H1 (cell line): ENCODE measurements at regions not wholly inside any gene's neighbourhood (a gene's known extent, or its start where the extent isn't known, plus 50 kb on each side); places are given as distances from the start of the nearest gene placed in this dataset.
A peak's percentile ranks its signal among the peaks of the same experiment; 100 is the strongest.

Experiments used
- CTCF ChIA-PET: fragments of 300-600 bp; sonication (Branson Sonifier 250); formaldehyde crosslinking; loops from one replicate; lab custom pipeline; 2021; ENCODE audit not compliant: partially characterized antibody; lab: Charles Lee
- POLR2A ChIA-PET: fragments of 300-600 bp; sonication (Branson Sonifier 250); formaldehyde crosslinking; loops from one replicate; lab custom pipeline; 2021; ENCODE audit warnings: inconsistent platforms; ENCODE audit not compliant: partially characterized antibody; lab: Charles Lee
- DNase-seq, 2 experiments: peaks; one replicate each; pipeline versions ENCODE4 v3.0.0 to v3.0.0-alpha.2; 2010 to 2022; ENCODE audit warnings: low spot score in 2 of 2, low read depth in 1 of 2, mixed read lengths in 1 of 2
- FAIRE-seq: peaks from 2 replicates; lab custom pipeline; 2011; peaks lifted over from hg19 to GRCh38; lab: Jason Lieb, UNC
- H2AFZ ChIP-seq: 2 replicates; pipeline ENCODE4 v1.8.1; 2012; ENCODE audit warnings: low read length, inconsistent platforms
- H2AK5ac ChIP-seq: 2 replicates; pipeline ENCODE4 v1.6.1; 2013; ENCODE audit warnings: low read depth, low read length
- H2BK120ac ChIP-seq: replicated peaks from 2 replicates; pipeline ENCODE3; 2013; ENCODE audit warnings: low read depth, low read length, inconsistent platforms
- H2BK12ac ChIP-seq: 2 replicates; pipeline ENCODE4 v1.6.1; 2013; ENCODE audit warnings: low read depth, low read length
- H2BK15ac ChIP-seq: 2 replicates; pipeline ENCODE4 v1.6.1; 2013; ENCODE audit warnings: low read length
- H2BK20ac ChIP-seq: 2 replicates; pipeline ENCODE4 v1.6.1; 2013; ENCODE audit warnings: low read length
- H2BK5ac ChIP-seq: 2 replicates; pipeline ENCODE4 v1.6.1; 2013; ENCODE audit warnings: low read depth, low read length
- H3K14ac ChIP-seq: 2 replicates; pipeline ENCODE4 v1.6.1; 2013; ENCODE audit warnings: inconsistent platforms; ENCODE audit not compliant: insufficient read length
- H3K18ac ChIP-seq: 2 replicates; pipeline ENCODE4 v1.6.1; 2013; ENCODE audit warnings: low read length; ENCODE audit errors: extremely low read depth
- H3K23ac ChIP-seq: 2 replicates; pipeline ENCODE4 v1.6.1; 2013; ENCODE audit warnings: inconsistent platforms; ENCODE audit not compliant: insufficient read length
- H3K23me2 ChIP-seq: 2 replicates; pipeline ENCODE4 v1.6.1; 2013; ENCODE audit warnings: low read depth, low read length
- H3K27ac ChIP-seq: 2 replicates; pipeline ENCODE4 v1.6.1; 2011; ENCODE audit warnings: low read depth, low read length, inconsistent platforms
- H3K27me3 ChIP-seq, 4 experiments: replicated peaks in 1 of 4; 1 replicate in 1 of 4; 2 replicates in 3 of 4; pipeline versions ENCODE4 v1.6.1 to v1.8.1; 2011 to 2013; ENCODE audit warnings: low read length in 3 of 4, mild to moderate bottlenecking in 3 of 4, inconsistent platforms in 2 of 4, mixed read lengths in 2 of 4, moderate library complexity in 1 of 4; ENCODE audit not compliant: control insufficient read depth in 3 of 4, insufficient read depth in 3 of 4; ENCODE audit errors: extremely low read depth in 1 of 4
- H3K36me3 ChIP-seq, 4 experiments: 2 replicates each; pipeline versions ENCODE4 v1.6.1 to v1.8.1; 2011 to 2013; ENCODE audit warnings: mild to moderate bottlenecking in 4 of 4, low read length in 3 of 4, moderate library complexity in 2 of 4, control low read depth in 1 of 4, inconsistent platforms in 1 of 4; ENCODE audit not compliant: insufficient read depth in 4 of 4, control insufficient read depth in 2 of 4
- H3K4ac ChIP-seq: replicated peaks from 2 replicates; pipeline ENCODE3; 2013; ENCODE audit warnings: low read length, low read depth, mixed read lengths, inconsistent platforms; ENCODE audit not compliant: insufficient read length
- H3K4me1 ChIP-seq, 4 experiments: replicated peaks in 1 of 4; 1 replicate in 1 of 4; 2 replicates in 3 of 4; pipeline versions ENCODE4 v1.6.1 to v1.8.1; 2011 to 2013; ENCODE audit warnings: low read length in 3 of 4, inconsistent platforms in 2 of 4, mixed read lengths in 1 of 4; ENCODE audit not compliant: insufficient read depth in 4 of 4, control insufficient read depth in 3 of 4
- H3K4me2 ChIP-seq, 2 experiments: 2 replicates each; pipeline versions ENCODE4 v1.6.1 to v1.8.1; 2011 to 2013; ENCODE audit warnings: low read depth in 2 of 2, low read length in 2 of 2, control low read depth in 1 of 2, inconsistent platforms in 1 of 2, mild to moderate bottlenecking in 1 of 2; ENCODE audit not compliant: insufficient read depth in 1 of 2
- H3K4me3 ChIP-seq, 4 experiments: fragments of 200-600, 300-600 bp in 1 of 4; sonication (generic), shearing (Covaris generic), sonication (Bioruptor Twin) in 1 of 4; 2 replicates each; pipeline versions ENCODE4 v1.5.1 to v1.8.1; 2011 to 2016; ENCODE audit warnings: low read length in 4 of 4, low read depth in 3 of 4, control low read depth in 2 of 4, inconsistent platforms in 2 of 4, mild to moderate bottlenecking in 2 of 4, mixed read lengths in 1 of 4, moderate library complexity in 1 of 4; ENCODE audit not compliant: insufficient read depth in 2 of 4; ENCODE audit errors: extremely low read depth in 1 of 4
- H3K56ac ChIP-seq: replicated peaks from 2 replicates; pipeline ENCODE3; 2013; ENCODE audit warnings: low read depth, mild to moderate bottlenecking, mixed read lengths, low read length, inconsistent platforms; ENCODE audit not compliant: insufficient read length
- H3K79me1 ChIP-seq: 2 replicates; pipeline ENCODE4 v1.6.1; 2013; ENCODE audit warnings: low read depth, low read length, control low read depth
- H3K79me2 ChIP-seq, 2 experiments: 2 replicates each; pipeline versions ENCODE4 v1.6.1 to v1.8.1; 2012 to 2013; ENCODE audit warnings: low read length in 2 of 2, mild to moderate bottlenecking in 2 of 2, inconsistent platforms in 1 of 2; ENCODE audit not compliant: insufficient read depth in 2 of 2, control insufficient read depth in 1 of 2
- H3K9ac ChIP-seq, 4 experiments: replicated peaks in 1 of 4; 1 replicate in 1 of 4; 2 replicates in 3 of 4; pipeline versions ENCODE4 v1.6.1 to v1.8.1; 2011 to 2013; ENCODE audit warnings: low read depth in 3 of 4, low read length in 3 of 4, control low read depth in 2 of 4, mild to moderate bottlenecking in 2 of 4, moderate library complexity in 2 of 4, inconsistent platforms in 1 of 4; ENCODE audit errors: extremely low read depth in 1 of 4
- H3K9me3 ChIP-seq, 2 experiments: 2 replicates each; pipeline versions ENCODE4 v1.6.1 to v1.8.1; 2012 to 2013; ENCODE audit warnings: mild to moderate bottlenecking in 2 of 2, moderate library complexity in 2 of 2, control low read depth in 1 of 2, inconsistent platforms in 1 of 2, low read depth in 1 of 2, low read length in 1 of 2, mixed read lengths in 1 of 2; ENCODE audit not compliant: insufficient read depth in 2 of 2
- H4K20me1 ChIP-seq, 2 experiments: replicated peaks in 1 of 2; 2 replicates each; pipeline versions ENCODE3 to v1.8.1; 2011 to 2013; ENCODE audit warnings: inconsistent platforms in 2 of 2, low read length in 2 of 2, mild to moderate bottlenecking in 1 of 2; ENCODE audit not compliant: insufficient read depth in 2 of 2, control insufficient read depth in 1 of 2
- H4K5ac ChIP-seq: 2 replicates; pipeline ENCODE4 v1.6.1; 2013; ENCODE audit warnings: low read length, low read depth, mixed read lengths, inconsistent platforms; ENCODE audit not compliant: insufficient read length
- H4K8ac ChIP-seq: 2 replicates; pipeline ENCODE4 v1.8.0; 2013; ENCODE audit warnings: mild to moderate bottlenecking, moderate library complexity, low read length, inconsistent platforms; ENCODE audit not compliant: insufficient read depth; ENCODE audit errors: extremely low read depth
- H4K91ac ChIP-seq: replicated peaks from 2 replicates; pipeline ENCODE3; 2013; ENCODE audit warnings: low read length, mixed read lengths, inconsistent platforms; ENCODE audit not compliant: insufficient read length
- BACH1 ChIP-seq: IDR thresholded peaks from 2 replicates; pipeline ENCODE4 v1.6.1; 2012; ENCODE audit warnings: low read length, improper control_type of control experiment
- BRCA1 ChIP-seq: IDR thresholded peaks from 2 replicates; pipeline ENCODE4 v1.6.1; 2012; ENCODE audit warnings: low read depth, low read length, improper control_type of control experiment
- HDAC6 ChIP-seq: IDR thresholded peaks from one replicate; pipeline ENCODE4 v1.7.1; 2012; ENCODE audit warnings: low read depth, mild to moderate bottlenecking, inconsistent platforms, low read length, moderate library complexity
- KDM4A ChIP-seq: IDR thresholded peaks from one replicate; pipeline ENCODE4 v1.7.1; 2012; ENCODE audit warnings: low read depth, mild to moderate bottlenecking, moderate library complexity, low read length, inconsistent platforms; ENCODE audit not compliant: severe bottlenecking
- POLR2A ChIP-seq, 2 experiments: IDR thresholded peaks; 1 replicate in 1 of 2; 2 replicates in 1 of 2; pipeline ENCODE4 v1.6.1; 2011; ENCODE audit warnings: low read depth in 2 of 2, low read length in 2 of 2, mild to moderate bottlenecking in 2 of 2; ENCODE audit errors: control extremely low read depth in 1 of 2
- RAD21 ChIP-seq, 2 experiments: IDR thresholded peaks in 1 of 2; conservative IDR thresholded peaks in 1 of 2; 2 replicates each; pipeline ENCODE4 v1.6.1; 2011; ENCODE audit warnings: low read depth in 2 of 2, low read length in 2 of 2, improper control_type of control experiment in 1 of 2, inconsistent platforms in 1 of 2, mild to moderate bottlenecking in 1 of 2, moderate library complexity in 1 of 2
- RBBP5 ChIP-seq: IDR thresholded peaks from 2 replicates; pipeline ENCODE4 v1.7.1; 2012; ENCODE audit warnings: low read depth, mild to moderate bottlenecking, inconsistent platforms, low read length, moderate library complexity, borderline replicate concordance
- TAF7 ChIP-seq: optimal IDR thresholded peaks from 2 replicates; pipeline ENCODE3; 2011; ENCODE audit warnings: low read depth, mild to moderate bottlenecking, inconsistent platforms, low read length, moderate library complexity, borderline replicate concordance
- WGBS, 2 experiments: shearing (Covaris generic) in 1 of 2; methylation state at CpG; one replicate each; pipeline versions ENCODE4 v1.1.6 to v1.1.7; 2013 to 2015; ENCODE audit warnings: low lambda C conversion rate in 2 of 2, mixed read lengths in 2 of 2, inconsistent platforms in 1 of 2, low coverage in 1 of 2, missing lambda C conversion rate in 1 of 2; ENCODE audit not compliant: insufficient replicate concordance in 2 of 2, insufficient coverage in 1 of 2, insufficient read length in 1 of 2; ENCODE audit errors: extremely low coverage in 1 of 2, missing lambda C conversion rate in 1 of 2; 5-methylcytosine and 5-hydroxymethylcytosine counted together
- TF ChIP-seq, protein P1 (sequence below): IDR thresholded peaks from 2 replicates; pipeline ENCODE4 v1.6.1; 2011; ENCODE audit warnings: low read length, improper control_type of control experiment
- TF ChIP-seq, protein P2 (sequence below): IDR thresholded peaks from 2 replicates; pipeline ENCODE4 v1.6.1; 2012; ENCODE audit warnings: inconsistent platforms

DNA sequence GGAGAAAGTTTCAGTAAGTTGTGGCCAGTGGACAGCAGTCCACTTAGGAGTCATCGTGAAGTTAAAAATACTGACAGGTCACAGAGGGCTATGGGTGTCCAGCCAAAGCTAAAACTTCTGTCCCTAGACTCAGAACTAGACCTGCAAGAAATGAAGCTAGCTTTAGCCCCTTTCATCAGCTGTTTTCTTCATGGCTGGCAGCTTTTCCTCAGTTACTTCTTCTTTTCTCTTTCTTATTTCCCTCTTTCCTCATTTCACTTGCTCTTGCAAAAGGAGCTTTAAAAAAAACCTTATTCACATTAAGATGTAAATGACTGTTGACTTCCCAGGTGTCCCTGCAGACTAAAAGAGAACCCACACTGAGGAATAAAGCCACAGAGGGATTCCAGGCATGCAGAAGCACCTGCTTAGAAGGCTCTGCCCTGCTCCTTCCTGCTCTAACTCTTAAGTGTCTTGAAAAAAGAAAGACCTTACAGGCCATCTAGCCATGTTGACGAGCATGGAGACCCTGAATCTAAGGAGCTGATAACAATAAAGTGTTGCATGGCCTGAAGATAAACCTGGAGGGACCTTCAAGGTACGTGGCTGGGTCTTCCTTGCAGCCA lies 69.7 kb upstream of the CCND2 start:
- no peak overlapping the region for H3K56ac ChIP-seq
- no peak overlapping the region for H3K9ac ChIP-seq
- peak overlapping the region; percentile 91 for H2BK120ac ChIP-seq
- peak overlapping the region; percentile 28 for H4K91ac ChIP-seq
- DNase-seq: peak in 1 of 2 experiments; percentile 38
- no peaks in the 10 kb centered on the region for H3K27me3 ChIP-seq
- H3K27ac ChIP-seq: peak overlapping the region; percentile 1; the same call in 1 of the 2 replicates
- no peak overlapping the region for H2AK5ac ChIP-seq
- CTCF ChIA-PET: interaction anchor here (0.8 to 1.9 kb wide), 6 partner anchors 9 to 96 kb away, joined by 3 to 7 read pairs (median 4); no protein-coding TSS in a partner anchor
- no peaks in the 10 kb centered on the region for H3K36me3 ChIP-seq
- no peaks in the 10 kb centered on the region for H3K9me3 ChIP-seq
- H2BK5ac ChIP-seq: 0 out of 2 replicates have a peak overlapping the region, but pooled peaks have one; percentile 12
- H3K23ac ChIP-seq: no peak overlapping the region
- no peak overlapping the region for H2BK15ac ChIP-seq
- POLR2A ChIA-PET: interaction anchor here (0.7 to 3.2 kb wide), 20 partner anchors 9 to 226 kb away, joined by 3 to 19 read pairs (median 4); partner anchors contain the start of gene CCND2
- H2BK12ac ChIP-seq: no peak overlapping the region
- H3K79me1 ChIP-seq: no peaks in the 10 kb centered on the region
- H3K4me1 ChIP-seq: peaks cover 2 to 34% (median 24%) of the 10 kb centered on the region in 4 experiments; a peak in 6 of 7 replicates
- H4K20me1 ChIP-seq: no peaks in the 10 kb centered on the region
- H3K4me2 ChIP-seq: peak overlapping the region; percentile 30 to 61
- H3K18ac ChIP-seq: peak overlapping the region; percentile 49; the same call in 1 of the 2 replicates
- 10% methylated on average over 3 of the region's 3 CpGs; no CpG with 5 or more reads in 1 of the 2 experiments for WGBS, 2 experiments
- H2BK20ac ChIP-seq: peak overlapping the region; percentile 19; the same call in 1 of the 2 replicates
- FAIRE-seq: peak; percentile 96
- peak overlapping the region in 3 of 4 experiments; percentile 1 to 49 (median 11); a peak in 3 of 8 replicates for H3K4me3 ChIP-seq
- H4K8ac ChIP-seq: no peak overlapping the region
- no peaks in the 10 kb centered on the region for H3K79me2 ChIP-seq
- H3K23me2 ChIP-seq: no peaks in the 10 kb centered on the region
- H2AFZ ChIP-seq: no peak overlapping the region
- H3K4ac ChIP-seq: no peak overlapping the region
- no peak overlapping the region for H3K14ac ChIP-seq
- H4K5ac ChIP-seq: no peak overlapping the region
- no peak for TF ChIP-seq BRCA1
- no peak; a peak in 1 of 4 replicates for TF ChIP-seq RAD21 (IDR thresholded peaks at IDR 0.05 in 1 of 2, conservative IDR thresholded peaks at IDR 0.05 in 1 of 2; ENCODE audit: low read depth in 2 of 2, low read length in 2 of 2)
- TF ChIP-seq, protein P1, sequence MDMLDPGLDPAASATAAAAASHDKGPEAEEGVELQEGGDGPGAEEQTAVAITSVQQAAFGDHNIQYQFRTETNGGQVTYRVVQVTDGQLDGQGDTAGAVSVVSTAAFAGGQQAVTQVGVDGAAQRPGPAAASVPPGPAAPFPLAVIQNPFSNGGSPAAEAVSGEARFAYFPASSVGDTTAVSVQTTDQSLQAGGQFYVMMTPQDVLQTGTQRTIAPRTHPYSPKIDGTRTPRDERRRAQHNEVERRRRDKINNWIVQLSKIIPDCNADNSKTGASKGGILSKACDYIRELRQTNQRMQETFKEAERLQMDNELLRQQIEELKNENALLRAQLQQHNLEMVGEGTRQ: no peak
- TF ChIP-seq, protein P2, sequence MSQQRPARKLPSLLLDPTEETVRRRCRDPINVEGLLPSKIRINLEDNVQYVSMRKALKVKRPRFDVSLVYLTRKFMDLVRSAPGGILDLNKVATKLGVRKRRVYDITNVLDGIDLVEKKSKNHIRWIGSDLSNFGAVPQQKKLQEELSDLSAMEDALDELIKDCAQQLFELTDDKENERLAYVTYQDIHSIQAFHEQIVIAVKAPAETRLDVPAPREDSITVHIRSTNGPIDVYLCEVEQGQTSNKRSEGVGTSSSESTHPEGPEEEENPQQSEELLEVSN: peak; percentile 42; the same call in 1 of the 2 replicates
- no peak for TF ChIP-seq KDM4A
- no peak for TF ChIP-seq RBBP5
- TF ChIP-seq POLR2A (IDR thresholded peaks at IDR 0.05; ENCODE audit: control extremely low read depth in 1 of 2, low read depth in 2 of 2, low read length in 2 of 2): peak in 1 of 2 experiments; percentile 57; a peak in 1 of 3 replicates
- TF ChIP-seq BACH1: no peak
- no peak for TF ChIP-seq TAF7
- TF ChIP-seq HDAC6: no peak
